PC-9 (cell line): ENCODE measurements at regions not wholly inside any gene's neighbourhood (a gene's known extent, or its start where the extent isn't known, plus 50 kb on each side); places are given as distances from the start of the nearest gene placed in this dataset.

ENCODE experiments used
- CTCF ChIP-seq: fragments of 200-600 bp; sonication (generic); conservative IDR thresholded peaks from 2 replicates; pipeline ENCODE4 v1.6.1; 2017; ENCODE audit warnings: mixed run types, antibody characterized with exemption, mild to moderate bottlenecking, moderate library complexity
- EZH2 ChIP-seq: fragments of 200-600 bp; sonication (generic); IDR thresholded peaks from 2 replicates; pipeline ENCODE4 v1.8.0; 2017; ENCODE audit warnings: antibody characterized with exemption, low read depth

GRCh38 chr5:5085381-5085780 is 54.7 kb upstream of the ADAMTS16 start:
- TF ChIP-seq CTCF, result no peak
- no peak for TF ChIP-seq EZH2
